ENCODE measurements at regions not wholly inside any gene's neighbourhood (a gene's known extent, or its start where the extent isn't known, plus 50 kb on each side); places are given as distances from the start of the nearest gene placed in this dataset.

DNA sequence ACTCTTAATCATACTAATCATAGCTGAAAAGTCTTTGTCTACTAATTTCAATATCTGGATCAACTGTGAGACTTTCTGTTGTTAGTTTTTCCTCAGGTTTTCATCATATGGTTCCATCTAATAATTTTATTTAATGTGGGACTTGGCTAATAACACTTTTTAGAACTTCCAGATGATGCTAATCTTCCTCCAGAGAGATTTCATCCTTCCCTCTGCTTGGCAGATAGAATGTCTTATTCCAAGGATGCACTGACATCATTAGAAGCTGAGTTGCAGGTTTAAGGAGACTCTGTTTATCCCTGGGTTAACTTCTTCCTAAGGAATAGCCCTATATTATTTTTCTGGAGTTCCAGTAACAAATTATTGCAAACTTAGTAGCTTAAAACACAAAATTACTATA is 325.6 kb downstream of the COG6 start:
- DNase-seq (ENCODE audit: low read depth in 2 of 2): no peak
- H3K4me3 ChIP-seq (replicated peaks in 1 of 2; ENCODE audit: low read depth in 2 of 2, low read length in 2 of 2): no peak overlapping the region
- TF ChIP-seq CTCF (IDR thresholded peaks at IDR 0.05; ENCODE audit: low read depth, low read length): no peak

DNA sequence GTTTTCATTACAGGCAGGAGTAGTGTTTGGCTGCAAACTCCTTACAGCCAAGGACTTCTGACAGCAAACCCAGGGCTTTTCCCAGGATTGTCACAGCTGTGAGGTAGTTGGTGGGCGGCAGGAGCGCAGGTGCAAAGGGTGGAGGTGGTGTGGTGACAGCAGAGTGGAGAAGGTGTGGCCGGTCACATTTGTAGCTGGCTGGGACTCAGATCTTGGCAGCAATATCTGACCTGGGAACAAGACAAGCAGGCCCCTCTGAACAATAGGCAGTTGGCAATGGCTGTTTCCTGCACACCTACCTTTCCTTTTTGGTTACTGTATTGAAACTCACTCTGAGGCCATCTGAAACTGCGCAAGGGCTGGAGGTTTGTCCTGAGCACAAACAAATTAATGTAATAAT is 327.3 kb downstream of the COG6 start:
- H3K4me3 ChIP-seq (replicated peaks in 1 of 2; ENCODE audit: low read depth in 2 of 2, low read length in 2 of 2): no peak overlapping the region
- DNase-seq (ENCODE audit: low read depth in 2 of 2): no peak
- TF ChIP-seq CTCF (IDR thresholded peaks at IDR 0.05; ENCODE audit: low read depth, low read length): no peak

GRCh38 chr13:39985071-39985470 is 329.6 kb downstream of the COG6 start:
- no peak for TF ChIP-seq CTCF (IDR thresholded peaks at IDR 0.05; ENCODE audit: low read depth, low read length)
- no peak overlapping the region for H3K4me3 ChIP-seq (replicated peaks in 1 of 2; ENCODE audit: low read depth in 2 of 2, low read length in 2 of 2)
- DNase-seq (ENCODE audit: low read depth in 2 of 2): no peak

GRCh38 chr13:39988351-39988750 is 332.9 kb downstream of the COG6 start:
- no peak for DNase-seq (ENCODE audit: low read depth in 2 of 2)
- no peak overlapping the region for H3K4me3 ChIP-seq (replicated peaks in 1 of 2; ENCODE audit: low read depth in 2 of 2, low read length in 2 of 2)
- no peak for TF ChIP-seq CTCF (IDR thresholded peaks at IDR 0.05; ENCODE audit: low read depth, low read length)

DNA sequence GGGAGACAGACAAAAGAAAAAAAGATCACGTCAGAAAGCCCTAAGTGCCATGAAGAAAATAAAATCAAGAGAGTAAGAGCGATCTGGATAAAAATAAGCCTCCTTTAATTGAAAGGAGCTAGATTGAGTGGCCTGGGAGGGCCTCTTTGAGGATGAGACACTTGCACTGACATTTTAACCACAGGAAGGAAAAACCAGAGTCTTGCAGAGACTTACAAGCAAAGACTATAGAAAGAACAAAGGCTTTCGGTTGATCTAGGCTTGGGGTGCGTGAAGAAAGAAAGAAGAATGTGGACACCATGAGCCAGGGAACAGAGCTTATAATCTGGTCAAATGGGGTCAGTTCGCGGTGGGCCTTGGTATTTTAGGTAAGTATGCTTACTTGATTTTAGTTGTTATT is 342.7 kb downstream of the COG6 start:
- TF ChIP-seq CTCF (IDR thresholded peaks at IDR 0.05; ENCODE audit: low read depth, low read length): no peak
- no peak overlapping the region for H3K4me3 ChIP-seq (replicated peaks in 1 of 2; ENCODE audit: low read depth in 2 of 2, low read length in 2 of 2)

GRCh38 chr13:40002016-40002415 is 346.6 kb downstream of the COG6 start:
- no peak for TF ChIP-seq CTCF (IDR thresholded peaks at IDR 0.05; ENCODE audit: low read depth, low read length)
- DNase-seq (ENCODE audit: low read depth in 2 of 2): no peak
- no peak overlapping the region for H3K4me3 ChIP-seq (replicated peaks in 1 of 2; ENCODE audit: low read depth in 2 of 2, low read length in 2 of 2)

More for the DNA sequence above, 342.7 kb downstream of the COG6 start:
- DNase-seq (ENCODE audit: low read depth in 2 of 2): no peak

DNA sequence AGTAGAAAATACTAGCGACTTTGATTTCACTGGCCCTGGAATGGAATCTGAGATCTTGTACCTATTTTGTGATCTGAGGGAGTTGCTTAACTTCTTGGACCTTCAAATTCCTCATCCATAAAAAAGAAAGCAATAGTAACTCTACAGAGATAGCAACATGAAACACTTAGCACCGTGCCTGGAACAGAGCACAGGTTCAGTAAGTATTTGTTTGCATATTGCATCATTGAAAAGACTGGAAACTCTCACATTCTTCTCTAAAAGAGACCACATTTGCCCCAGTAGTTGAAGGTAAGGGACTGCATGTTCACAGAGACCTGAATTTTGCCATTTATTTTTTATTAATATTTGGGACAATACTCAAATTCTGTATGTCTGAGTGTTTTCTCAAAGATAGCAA is 358.1 kb downstream of the COG6 start:
- H3K4me3 ChIP-seq (replicated peaks in 1 of 2; ENCODE audit: low read depth in 2 of 2, low read length in 2 of 2): no peak overlapping the region
- no peak for TF ChIP-seq CTCF (IDR thresholded peaks at IDR 0.05; ENCODE audit: low read depth, low read length)
- DNase-seq (ENCODE audit: low read depth in 2 of 2): no peak

Measured in cardiac fibroblast (primary cell).